Adrenal gland (tissue), 9 donors: ENCODE measurements at regions not wholly inside any gene's neighbourhood (a gene's known extent, or its start where the extent isn't known, plus 50 kb on each side); places are given as distances from the start of the nearest gene placed in this dataset.

Experiments
- DNase-seq, 7 donors: peaks; one replicate each; pipeline ENCODE4 v3.0.0-alpha.2; 2019 to 2020
- H3K27ac ChIP-seq, 5 donors: fragments of 200-600 bp; sonication (generic) in 4 of 5; 1 replicate in 3 of 5; 2 replicates in 2 of 5; pipeline versions ENCODE4 v1.5.1 to v1.8.0; 2016 to 2020; ENCODE audit warnings: mild to moderate bottlenecking in 1 of 5
- H3K27me3 ChIP-seq: fragments of 200-600 bp; 2 replicates; pipeline ENCODE4 v1.8.0; 2021
- H3K36me3 ChIP-seq, 2 donors: fragments of 200-600 bp; replicated peaks in 1 of 2; 1 replicate in 1 of 2; 2 replicates in 1 of 2; pipeline versions ENCODE4 v1.5.1 to v1.8.0; 2018 to 2022
- H3K4me1 ChIP-seq, 2 donors: fragments of 200-600 bp; replicated peaks in 1 of 2; 1 replicate in 1 of 2; 2 replicates in 1 of 2; pipeline versions ENCODE4 v1.5.1 to v1.8.0; 2018 to 2021
- H3K4me3 ChIP-seq, 4 donors: fragments of 200-600 bp; sonication (generic) in 3 of 4; one replicate each; pipeline ENCODE4 v1.5.1; 2016 to 2018
- H3K9me3 ChIP-seq, 3 donors: fragments of 200-600 bp; sonication (generic) in 1 of 3; replicated peaks in 1 of 3; 1 replicate in 2 of 3; 2 replicates in 1 of 3; pipeline versions ENCODE4 v1.5.1 to v1.8.0; 2016 to 2021
- CTCF ChIP-seq, 6 experiments: fragments of 450-650 bp in 4 of 6; fragments of 200-600 bp in 2 of 6; sonication (generic) in 1 of 6; IDR thresholded peaks; 1 replicate in 5 of 6; 2 replicates in 1 of 6; pipeline versions ENCODE4 v1.5.1 to v1.8.0; 2016 to 2021; ENCODE audit warnings: antibody characterized with exemption in 6 of 6, mild to moderate bottlenecking in 2 of 6, moderate library complexity in 1 of 6
- POLR2A ChIP-seq, 2 donors: fragments of 450-650 bp; IDR thresholded peaks; one replicate each; pipeline ENCODE4 v1.6.1; 2017; ENCODE audit warnings: antibody characterized with exemption in 2 of 2, mild to moderate bottlenecking in 2 of 2, moderate library complexity in 1 of 2
- WGBS, 4 donors: extraction: QIAGEN DNeasy Blood & Tissue Kit in 2 of 4; methylation state at CpG; one replicate each; pipeline versions ENCODE4 v1.1.5 to v1.1.7; 2013 to 2017; 5-methylcytosine and 5-hydroxymethylcytosine counted together
- intact Hi-C, 2 donors: fragments of 100-400 bp; cut with DNase I; formaldehyde crosslinking; loops; one replicate each; pipeline versions ENCODE4 v1.14.1 to v1.15.0; 2022 to 2023
- donor health status: healthy with polysubstance abuse.
- donor health status: Bipolar disorder and iron deficiency.
- donor health status: DM: yes; HTN: yes; CAD: no.
- donor health status: DM: no; HTN: no; CAD: no.
- donor health status: DM: no; HTN: no; CAD: no.

GRCh38 chr18:61706276-61706915 is 186.4 kb downstream of the RNF152 start:
- Histone ChIP-seq H3K9me3 (no peaks in the 10 kb centered on the region), H3K4me1 (no peaks in the 10 kb centered on the region), H3K27ac (no peak overlapping the region), H3K4me3 (no peak overlapping the region), H3K36me3 (no peaks in the 10 kb centered on the region), H3K27me3 (no peaks in the 10 kb centered on the region)
- TF ChIP-seq CTCF (IDR thresholded peaks at IDR 0.05): no peak
- no peak for TF ChIP-seq POLR2A (IDR thresholded peaks at IDR 0.05)
- 82 to 94% (median 85%) methylated on average over 3 of the region's 3 CpGs for WGBS, 4 donors
- no peak for DNase-seq
- intact Hi-C loops: no loop called here

- no peaks in the 10 kb centered on the region for H3K9me3 ChIP-seq
- H3K4me1 ChIP-seq: no peaks in the 10 kb centered on the region
- H3K4me3 ChIP-seq: no peak overlapping the region
- no peak for DNase-seq
- no peak for TF ChIP-seq CTCF (IDR thresholded peaks at IDR 0.05)
- TF ChIP-seq POLR2A (IDR thresholded peaks at IDR 0.05): no peak
- intact Hi-C loops: no loop called here
- H3K27me3 ChIP-seq: no peaks in the 10 kb centered on the region
- H3K36me3 ChIP-seq: no peaks in the 10 kb centered on the region
- no peak overlapping the region for H3K27ac ChIP-seq
Measured at GRCh38 chr18:61703508-61703907, 189.3 kb downstream of the RNF152 start.

- TF ChIP-seq POLR2A (IDR thresholded peaks at IDR 0.05): no peak
- TF ChIP-seq CTCF (IDR thresholded peaks at IDR 0.05): no peak
- Histone ChIP-seq H3K27ac (peak overlapping the region in 1 of 5 donors; percentile 59), H3K4me3 (no peak overlapping the region), H3K27me3 (no peaks in the 10 kb centered on the region), H3K36me3 (no peaks in the 10 kb centered on the region), H3K4me1 (no peaks in the 10 kb centered on the region), H3K9me3 (no peaks in the 10 kb centered on the region)
- intact Hi-C loops: no loop called here
- peak in 1 of 7 donors; percentile 21 for DNase-seq
- 54 to 60% (median 57%) methylated on average over 3 of the region's 3 CpGs for WGBS, 4 donors
Measured at GRCh38 chr18:61702007-61702406, 190.8 kb downstream of the RNF152 start.

GRCh38 chr18:61699397-61700110 is 193.3 kb downstream of the RNF152 start:
- Histone ChIP-seq H3K36me3 (no peaks in the 10 kb centered on the region), H3K9me3 (no peaks in the 10 kb centered on the region), H3K4me1 (no peaks in the 10 kb centered on the region), H3K27ac (no peak overlapping the region), H3K4me3 (no peak overlapping the region), H3K27me3 (no peaks in the 10 kb centered on the region)
- intact Hi-C loops: no loop called here
- no peak for DNase-seq
- TF ChIP-seq POLR2A (IDR thresholded peaks at IDR 0.05): no peak
- no peak for TF ChIP-seq CTCF (IDR thresholded peaks at IDR 0.05)
- 91 to 94% (median 92%) methylated on average over 5 of the region's 5 CpGs for WGBS, 4 donors
